HFFc6 (cell line): ENCODE measurements at regions not wholly inside any gene's neighbourhood (a gene's known extent, or its start where the extent isn't known, plus 50 kb on each side); places are given as distances from the start of the nearest gene placed in this dataset.

Experiments used
- DNase-seq: peaks from one replicate; pipeline ENCODE4 v3.0.0-alpha.2; 2018
- H3K27ac Mint-ChIP-seq: 2 replicates; pipeline ENCODE4 v1.8.0; 2020; ENCODE audit warnings: mild to moderate bottlenecking, mixed read lengths
- H3K27me3 Mint-ChIP-seq: 2 replicates; pipeline ENCODE4 v1.8.0; 2021; ENCODE audit warnings: mild to moderate bottlenecking, moderate library complexity, mixed read lengths; ENCODE audit not compliant: insufficient read depth
- H3K36me3 Mint-ChIP-seq: 2 replicates; pipeline ENCODE4 v1.8.0; 2021; ENCODE audit warnings: low read depth, mixed read lengths
- H3K4me1 Mint-ChIP-seq: 2 replicates; pipeline ENCODE4 v1.8.0; 2020; ENCODE audit warnings: low read depth, mixed read lengths
- H3K4me3 Mint-ChIP-seq: 2 replicates; pipeline ENCODE4 v1.8.0; 2020; ENCODE audit warnings: mild to moderate bottlenecking, moderate library complexity, mixed read lengths
- H3K9me3 Mint-ChIP-seq: 2 replicates; pipeline ENCODE4 v1.8.0; 2020; ENCODE audit warnings: mild to moderate bottlenecking, mixed read lengths
- CTCF ChIP-seq: fragments of 200-600 bp; sonication (generic); IDR thresholded peaks from 2 replicates; pipeline ENCODE4 v1.5.0; 2021; ENCODE audit warnings: antibody characterized with exemption, mild to moderate bottlenecking

- Mint-ChIP-seq H3K4me1 (no peaks in the 10 kb centered on the region), H3K27me3 (no peaks in the 10 kb centered on the region), H3K9me3 (peaks cover 38% of the 10 kb centered on the region; the same call in 1 of the 2 replicates), H3K36me3 (no peaks in the 10 kb centered on the region), H3K4me3 (no peak overlapping the region), H3K27ac (no peak overlapping the region)
- TF ChIP-seq CTCF = no peak
- no peak for DNase-seq
Observed at GRCh38 chr2:66127656-66128055, 307.3 kb upstream of the MEIS1 start.

- H3K36me3 Mint-ChIP-seq = no peaks in the 10 kb centered on the region
- DNase-seq = no peak
- no peak for TF ChIP-seq CTCF
- H3K27me3 Mint-ChIP-seq = no peaks in the 10 kb centered on the region
- H3K4me1 Mint-ChIP-seq = no peaks in the 10 kb centered on the region
- H3K4me3 Mint-ChIP-seq = no peak overlapping the region
- H3K27ac Mint-ChIP-seq = no peak overlapping the region
- H3K9me3 Mint-ChIP-seq = peaks cover 35% of the 10 kb centered on the region; the same call in 1 of the 2 replicates
Observed at GRCh38 chr2:66127061-66127460, 307.9 kb upstream of the MEIS1 start.

- no peaks in the 10 kb centered on the region for H3K4me1 Mint-ChIP-seq
- no peak overlapping the region for H3K27ac Mint-ChIP-seq
- H3K4me3 Mint-ChIP-seq = no peak overlapping the region
- H3K36me3 Mint-ChIP-seq = no peaks in the 10 kb centered on the region
- no peak for DNase-seq
- H3K9me3 Mint-ChIP-seq = peaks cover 24% of the 10 kb centered on the region
- no peak for TF ChIP-seq CTCF
- peaks cover under 1% of the 10 kb centered on the region; the same call in 1 of the 2 replicates for H3K27me3 Mint-ChIP-seq
Observed at GRCh38 chr2:66125951-66126350, 309.0 kb upstream of the MEIS1 start.

GRCh38 chr2:66122516-66122915, 312.4 kb upstream of the MEIS1 start:
- Mint-ChIP-seq H3K4me3 (no peak overlapping the region), H3K36me3 (no peaks in the 10 kb centered on the region), H3K27ac (no peak overlapping the region), H3K9me3 (peaks cover 17% of the 10 kb centered on the region), H3K4me1 (no peaks in the 10 kb centered on the region), H3K27me3 (peaks cover 3% of the 10 kb centered on the region; the same call in 1 of the 2 replicates)
- TF ChIP-seq CTCF = no peak
- no peak for DNase-seq

GRCh38 chr2:66121946-66122345, 313.0 kb upstream of the MEIS1 start:
- Mint-ChIP-seq H3K9me3 (peaks cover 17% of the 10 kb centered on the region), H3K4me1 (no peaks in the 10 kb centered on the region), H3K27ac (no peak overlapping the region), H3K36me3 (no peaks in the 10 kb centered on the region), H3K4me3 (no peak overlapping the region), H3K27me3 (peaks cover 3% of the 10 kb centered on the region; the same call in 1 of the 2 replicates)
- no peak for TF ChIP-seq CTCF
- no peak for DNase-seq
